HG03135 (cell line): ENCODE measurements at regions not wholly inside any gene's neighbourhood (a gene's known extent, or its start where the extent isn't known, plus 50 kb on each side); places are given as distances from the start of the nearest gene placed in this dataset.
"Not testable (repeated sequence)": the region's sequence is repeated elsewhere in the genome, so short reads cannot be mapped to it uniquely, and the experiment has no call there.

Experiments used
- ATAC-seq: cut with Tn5 transposase; IDR thresholded peaks from one replicate; pipeline ENCODE4 v1.9.1; 2021; ENCODE audit warnings: mild to moderate bottlenecking, moderate library complexity; ENCODE audit not compliant: unreplicated experiment

DNA sequence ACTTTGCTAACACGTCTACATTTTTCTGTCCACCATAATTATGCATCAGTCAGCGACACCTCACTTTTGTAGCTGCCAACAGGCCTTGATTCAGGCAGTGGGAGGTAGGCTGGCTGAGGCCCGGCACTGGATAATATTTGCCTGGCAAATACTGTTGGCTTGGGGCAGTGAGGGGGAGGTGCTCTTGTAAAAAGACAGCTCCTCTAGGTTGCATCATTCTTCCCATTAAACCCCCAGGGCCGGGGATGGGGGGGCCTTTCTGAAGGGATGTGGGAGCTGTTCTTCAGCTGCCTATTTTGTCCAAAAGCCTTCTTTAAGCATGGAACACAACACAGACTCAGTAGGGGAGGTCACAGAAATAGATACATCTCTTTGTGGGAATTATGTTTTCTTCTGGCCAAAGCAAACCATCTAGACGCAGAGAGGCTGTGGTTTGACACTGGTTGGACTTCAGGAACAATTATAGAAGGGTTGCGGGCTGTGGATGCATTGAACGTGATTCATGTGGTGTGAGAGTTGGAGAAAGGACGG lies 338.3 kb upstream of the NT5E start:
- no peak for ATAC-seq

DNA sequence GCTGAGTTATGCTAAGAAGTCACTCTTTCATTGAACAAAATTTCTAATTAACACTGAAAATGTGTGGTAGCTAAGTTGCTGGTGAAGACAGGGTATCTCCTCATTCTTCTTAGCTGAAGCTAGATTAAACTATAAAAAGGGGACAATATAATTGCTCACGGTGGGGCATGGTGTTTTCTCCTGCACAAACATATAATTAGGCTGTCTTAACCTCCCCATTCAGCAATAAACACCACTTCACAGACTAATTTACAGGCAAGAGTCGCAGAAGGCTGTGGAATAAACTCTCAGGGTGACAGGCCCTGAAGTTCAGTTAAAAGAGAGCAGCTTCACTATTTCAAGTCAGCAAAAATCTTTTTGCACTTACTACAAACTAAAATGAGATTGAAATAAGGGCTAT lies 338.9 kb upstream of the NT5E start:
- ATAC-seq: no peak

GRCh38 chr6:85107701-85108100 lies 342.2 kb upstream of the NT5E start:
- no peak for ATAC-seq

GRCh38 chr6:85096976-85097375 lies 332.6 kb upstream of the TBX18 start:
- no peak for ATAC-seq

GRCh38 chr6:85092226-85092625 lies 327.8 kb upstream of the TBX18 start:
- no peak for ATAC-seq

- ATAC-seq: no peak
Observed at GRCh38 chr6:85089255-85089654, 324.9 kb upstream of the TBX18 start.

- no peak for ATAC-seq
Observed at GRCh38 chr6:85085875-85086274, 321.5 kb upstream of the TBX18 start.

- ATAC-seq: no peak
Observed at GRCh38 chr6:85081102-85081501, 316.7 kb upstream of the TBX18 start.

- no peak for ATAC-seq
Observed at GRCh38 chr6:85079761-85080160, 315.4 kb upstream of the TBX18 start.

- ATAC-seq: no peak
Observed at GRCh38 chr6:85078058-85078457, 313.7 kb upstream of the TBX18 start.

GRCh38 chr6:85077098-85077497 lies 312.7 kb upstream of the TBX18 start:
- ATAC-seq: no peak

DNA sequence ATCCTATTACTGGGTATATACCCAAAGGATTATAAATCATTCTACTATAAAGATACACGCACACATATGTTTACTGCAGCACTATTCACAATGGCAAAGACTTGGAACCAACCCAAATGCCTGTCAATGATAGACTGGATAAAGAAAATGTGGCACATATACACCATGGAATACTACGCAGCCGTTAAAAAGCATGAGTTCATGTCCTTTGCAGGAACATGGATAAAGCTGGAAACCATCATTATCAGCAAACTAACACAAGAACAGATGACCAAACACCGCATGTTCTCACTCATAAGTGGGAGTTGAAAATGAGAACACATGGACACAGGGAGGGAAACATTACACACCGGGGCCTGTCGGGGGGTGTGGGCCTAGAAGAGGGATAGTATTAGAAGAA lies 307.4 kb upstream of the TBX18 start:
- ATAC-seq: not testable (repeated sequence)

GRCh38 chr6:85069577-85069976 lies 305.2 kb upstream of the TBX18 start:
- no peak for ATAC-seq

GRCh38 chr6:85068221-85068620 lies 303.8 kb upstream of the TBX18 start:
- ATAC-seq: no peak

DNA sequence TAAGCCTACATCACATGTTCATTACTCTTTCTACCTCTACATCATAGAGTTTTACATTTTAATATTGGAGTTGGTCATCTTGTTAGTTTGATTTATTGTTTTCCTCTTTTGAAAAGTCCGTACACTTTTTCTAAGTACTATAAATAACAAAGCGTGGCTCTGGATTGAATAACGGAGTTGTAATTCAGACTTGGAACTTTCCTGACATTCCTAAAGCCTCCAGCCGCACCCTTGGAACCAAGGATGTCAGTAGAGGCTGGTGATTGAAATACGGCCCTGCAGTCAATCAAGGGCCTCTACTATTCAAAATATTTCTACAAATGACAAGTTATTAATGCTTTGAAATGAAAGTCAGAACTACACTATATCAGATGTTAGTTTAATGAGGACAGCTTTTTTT lies 301.9 kb upstream of the TBX18 start:
- ATAC-seq: no peak

DNA sequence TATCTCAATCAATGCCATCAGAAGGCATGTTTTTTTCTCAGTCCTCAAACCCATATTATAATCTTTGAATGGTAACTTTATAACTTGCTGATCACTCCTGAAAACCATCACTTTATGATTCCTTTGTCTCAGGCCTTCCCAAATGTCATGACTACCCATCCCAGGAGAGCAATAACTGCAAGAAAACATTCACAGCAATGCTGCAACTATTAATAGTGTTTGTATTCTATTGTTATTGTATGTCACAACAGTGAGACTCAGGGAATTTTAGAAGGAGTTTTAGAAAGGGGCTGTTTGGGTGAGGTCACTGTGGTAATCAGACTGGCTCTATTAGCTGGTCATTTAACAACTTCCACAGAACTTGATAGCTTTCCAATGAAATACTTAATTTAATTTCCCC lies 301.4 kb upstream of the TBX18 start:
- ATAC-seq: no peak

GRCh38 chr6:85063611-85064010 lies 299.2 kb upstream of the TBX18 start:
- ATAC-seq: no peak

DNA sequence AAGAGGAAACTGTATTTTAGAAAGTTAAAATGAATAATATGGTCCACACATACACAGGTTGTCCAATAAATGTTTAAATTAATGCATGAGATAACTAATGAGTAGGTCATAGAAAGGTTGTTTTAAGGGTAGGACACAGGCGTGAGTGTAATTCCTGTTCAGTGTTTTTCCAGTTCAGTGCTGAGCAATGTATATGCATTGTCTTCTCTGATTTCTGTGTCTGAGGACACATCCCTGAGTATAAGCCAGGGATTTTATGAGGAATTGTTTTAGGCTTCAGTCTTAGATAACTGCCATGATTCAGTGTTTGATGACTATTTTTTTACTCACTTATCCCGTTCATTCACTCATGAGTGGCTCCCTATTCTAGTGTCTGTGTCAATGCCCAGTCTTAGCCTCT lies 298.5 kb upstream of the TBX18 start:
- no peak for ATAC-seq

DNA sequence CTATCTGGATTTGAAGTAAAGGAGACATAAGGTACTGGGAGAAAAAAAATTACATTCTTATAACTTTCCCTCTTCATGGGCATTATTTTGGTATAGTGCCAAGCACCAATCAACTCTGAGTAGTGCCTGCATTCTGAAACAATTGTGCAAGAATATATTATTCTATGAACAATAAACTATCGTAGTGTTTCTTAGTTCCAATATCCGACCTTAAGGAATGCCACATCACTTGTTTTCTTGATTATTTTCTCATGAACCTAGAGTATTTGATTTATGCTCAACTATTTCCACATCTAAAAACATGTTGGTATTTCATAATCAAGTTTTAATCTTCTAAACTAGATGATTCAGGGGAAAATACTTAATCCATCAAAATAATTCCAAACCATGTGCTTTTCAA lies 294.4 kb upstream of the TBX18 start:
- no peak for ATAC-seq

DNA sequence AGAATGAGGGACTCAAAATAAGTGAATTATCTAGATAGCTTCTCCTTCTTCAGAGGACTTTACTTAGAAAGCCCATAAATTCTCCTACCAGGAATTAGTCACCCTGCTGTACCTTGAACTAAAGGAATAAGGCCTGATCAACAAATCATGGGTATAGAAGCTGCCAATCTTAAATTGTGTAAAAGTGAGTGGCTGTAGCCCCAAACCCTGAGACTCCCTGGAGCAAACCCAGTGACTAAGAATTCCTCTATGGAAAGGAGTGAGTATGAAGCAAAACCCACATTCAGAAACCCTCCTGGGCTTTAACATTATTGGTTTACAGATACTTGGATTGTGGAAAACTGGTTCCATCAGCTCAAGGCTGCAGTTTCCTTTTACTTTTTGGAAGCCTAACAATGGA lies 285.8 kb upstream of the TBX18 start:
- no peak for ATAC-seq

GRCh38 chr6:85049282-85049681 lies 284.9 kb upstream of the TBX18 start:
- ATAC-seq: no peak

- ATAC-seq: no peak
Observed at GRCh38 chr6:85047818-85048217, 283.4 kb upstream of the TBX18 start.

DNA sequence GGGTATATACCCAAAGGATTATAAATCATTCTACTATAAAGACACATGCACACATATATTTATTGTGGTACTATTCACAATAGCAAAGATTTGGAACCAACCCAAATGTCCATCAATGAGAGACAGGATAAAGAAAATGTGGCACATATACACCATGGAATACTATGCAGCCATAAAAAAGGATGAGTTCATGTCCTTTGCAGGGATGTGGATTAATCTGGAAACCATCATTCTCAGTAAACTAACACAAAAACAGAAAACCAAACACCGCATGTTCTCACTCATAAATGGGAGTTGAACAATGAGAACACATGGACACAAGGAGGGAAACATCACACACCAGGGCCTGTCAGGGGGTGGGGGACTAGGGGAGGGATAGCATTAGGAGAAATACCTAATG lies 281.4 kb upstream of the TBX18 start:
- not testable (repeated sequence) for ATAC-seq

GRCh38 chr6:85044361-85044760 lies 280.0 kb upstream of the TBX18 start:
- no peak for ATAC-seq
